ENCODE measurements at regions not wholly inside any gene's neighbourhood (a gene's known extent, or its start where the extent isn't known, plus 50 kb on each side); places are given as distances from the start of the nearest gene placed in this dataset.
"Not testable (repeated sequence)": the region's sequence is repeated elsewhere in the genome, so short reads cannot be mapped to it uniquely, and the experiment has no call there.

- DNase-seq, result no peak
Measured at GRCh38 chr4:112003231-112003907, 141.9 kb upstream of the FAM241A start.

- DNase-seq, result no peak
Measured at GRCh38 chr4:112005027-112005426, 140.2 kb upstream of the FAM241A start.

GRCh38 chr4:112007391-112007790, 137.9 kb upstream of the FAM241A start:
- DNase-seq, result no peak

GRCh38 chr4:112015960-112016359, 129.3 kb upstream of the FAM241A start:
- DNase-seq, result no peak

GRCh38 chr4:112023402-112023950, 121.8 kb upstream of the FAM241A start:
- no peak for DNase-seq

- no peak for DNase-seq
Measured at GRCh38 chr4:112026058-112026457, 119.2 kb upstream of the FAM241A start.

- DNase-seq, result peak; percentile 10
Measured at GRCh38 chr4:112029771-112030171, 115.5 kb upstream of the FAM241A start.

GRCh38 chr4:112031712-112032328, 113.4 kb upstream of the FAM241A start:
- DNase-seq, result peak; percentile 61

GRCh38 chr4:112036886-112037285, 108.4 kb upstream of the FAM241A start:
- no peak for DNase-seq

- no peak for DNase-seq
Measured at GRCh38 chr4:112038861-112039260, 106.4 kb upstream of the FAM241A start.

GRCh38 chr4:112049119-112049518, 96.1 kb upstream of the FAM241A start:
- not testable (repeated sequence) for DNase-seq

- no peak for DNase-seq
Measured at GRCh38 chr4:112053825-112054350, 91.4 kb upstream of the FAM241A start.

GRCh38 chr4:112055100-112055499, 90.2 kb upstream of the FAM241A start:
- no peak for DNase-seq

GRCh38 chr4:112057470-112057869, 87.8 kb upstream of the FAM241A start:
- DNase-seq, result no peak

GRCh38 chr4:112058433-112058832, 86.8 kb upstream of the FAM241A start:
- DNase-seq, result no peak

- DNase-seq, result no peak
Measured at GRCh38 chr4:112060212-112060611, 85.0 kb upstream of the FAM241A start.

- no peak for DNase-seq
Measured at GRCh38 chr4:112061207-112061817, 83.9 kb upstream of the FAM241A start.

- DNase-seq, result no peak
Measured at GRCh38 chr4:112063260-112063659, 82.0 kb upstream of the FAM241A start.

GRCh38 chr4:112069110-112069509, 76.1 kb upstream of the FAM241A start:
- DNase-seq, result no peak

GRCh38 chr4:112073181-112073580, 72.1 kb upstream of the FAM241A start:
- DNase-seq, result no peak

GRCh38 chr4:112075129-112075753, 70.0 kb upstream of the FAM241A start:
- no peak for DNase-seq

- DNase-seq, result no peak
Measured at GRCh38 chr4:112075906-112076305, 69.3 kb upstream of the FAM241A start.

All from renal pelvis (tissue), 1 donor.